ENCODE measurements at regions not wholly inside any gene's neighbourhood (a gene's known extent, or its start where the extent isn't known, plus 50 kb on each side); places are given as distances from the start of the nearest gene placed in this dataset.

DNA sequence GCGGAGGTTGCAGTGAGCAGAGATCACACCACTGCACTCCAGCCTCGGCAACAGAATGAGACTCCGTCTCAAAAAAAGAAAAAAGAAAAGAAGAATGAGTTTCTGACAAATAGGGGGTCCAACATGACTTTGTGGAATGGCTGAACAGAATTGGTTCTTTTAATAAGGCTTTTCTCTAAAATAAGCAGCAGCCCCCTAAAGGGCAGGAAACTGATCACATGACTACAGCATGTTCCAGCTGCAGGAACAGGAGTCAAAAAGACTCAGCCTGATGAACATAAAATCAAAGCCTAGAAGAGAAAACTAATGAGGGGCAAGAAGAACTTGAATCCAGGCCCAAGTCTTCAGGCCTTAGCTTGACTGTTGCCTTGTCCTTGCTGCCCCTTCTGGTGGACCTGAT lies 89.7 kb upstream of the ARRDC4 start:
- DNase-seq, result no peak

DNA sequence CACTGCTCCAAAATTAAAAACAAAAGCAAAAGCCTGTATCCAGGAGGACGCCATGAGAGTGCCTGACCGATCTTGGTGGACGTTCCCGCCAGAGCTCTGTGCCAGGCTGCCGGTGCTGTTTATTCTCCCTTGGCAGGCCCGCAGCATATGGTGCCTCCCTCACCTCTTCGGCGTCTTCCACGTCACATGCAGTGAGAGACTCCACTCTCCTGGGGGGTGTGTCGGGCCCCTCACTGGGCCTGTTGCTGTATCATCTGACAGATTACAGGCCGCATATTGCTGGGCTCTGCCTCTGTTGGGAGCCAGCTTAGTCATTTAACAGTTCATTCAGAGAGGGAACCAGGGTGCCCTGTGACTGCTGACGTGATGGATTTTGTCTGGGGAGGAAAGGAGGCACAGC lies 86.4 kb upstream of the ARRDC4 start:
- no peak for DNase-seq

DNA sequence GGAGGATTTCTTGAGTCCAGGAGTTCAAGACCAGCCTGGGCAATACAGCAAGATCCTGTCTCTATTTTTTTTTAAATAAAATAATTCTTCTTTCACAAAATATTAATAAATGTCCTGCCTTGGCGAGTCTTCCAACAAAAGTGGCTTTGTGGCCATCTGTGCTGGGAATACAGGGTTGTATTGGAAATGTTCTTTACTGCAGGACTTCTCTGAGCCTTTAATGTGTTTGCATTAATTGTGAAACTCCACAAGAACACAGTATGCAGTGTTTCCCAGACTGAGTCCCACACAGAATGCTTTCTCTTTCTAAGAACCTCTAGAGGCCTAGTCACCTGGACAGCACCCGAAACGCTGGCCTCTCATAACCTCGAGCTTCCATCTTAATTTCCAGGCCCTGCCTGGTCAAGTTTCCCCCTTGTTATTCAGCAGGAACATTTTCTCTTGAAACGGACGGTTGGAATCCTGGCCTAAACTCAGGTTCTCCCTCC lies 85.4 kb upstream of the ARRDC4 start:
- no peak for DNase-seq

DNA sequence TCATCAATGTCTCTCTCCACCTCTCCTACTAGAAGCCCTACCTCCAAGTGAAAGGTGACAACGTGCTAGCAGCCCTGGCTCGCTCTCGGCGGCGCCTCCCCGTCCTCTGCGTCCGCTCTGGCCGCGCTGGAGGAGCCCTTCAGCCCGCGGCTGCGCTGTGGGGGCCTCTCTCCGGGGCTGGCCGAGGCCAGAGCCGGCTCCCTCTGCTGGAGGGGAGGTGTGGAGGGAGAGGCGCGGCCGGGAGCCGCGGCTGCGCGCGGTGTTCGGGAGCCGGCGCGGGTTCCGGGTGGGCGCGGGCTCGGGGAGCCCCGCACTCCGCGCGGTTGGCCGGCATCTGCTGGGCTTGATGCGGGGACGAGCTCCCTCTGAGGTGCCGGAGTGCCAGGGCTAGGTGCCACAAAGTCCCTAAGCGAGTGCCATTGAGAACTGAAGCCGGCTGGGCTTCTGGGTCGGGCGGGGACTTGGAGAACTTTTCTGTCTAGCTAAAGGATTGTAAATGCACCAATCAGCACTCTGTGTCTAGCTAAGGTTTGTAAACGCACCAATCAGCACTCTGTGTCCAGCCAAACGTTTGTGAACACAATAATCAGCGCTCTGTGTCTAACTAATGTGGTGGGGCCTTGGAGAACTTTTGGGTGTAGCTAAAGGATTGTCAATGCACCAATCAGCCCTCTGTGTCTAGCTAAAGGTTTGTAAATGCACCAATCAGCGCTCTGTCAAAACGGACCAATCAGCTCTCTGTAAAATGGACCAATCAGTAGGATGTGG lies 84.8 kb upstream of the ARRDC4 start:
- DNase-seq, result no peak

DNA sequence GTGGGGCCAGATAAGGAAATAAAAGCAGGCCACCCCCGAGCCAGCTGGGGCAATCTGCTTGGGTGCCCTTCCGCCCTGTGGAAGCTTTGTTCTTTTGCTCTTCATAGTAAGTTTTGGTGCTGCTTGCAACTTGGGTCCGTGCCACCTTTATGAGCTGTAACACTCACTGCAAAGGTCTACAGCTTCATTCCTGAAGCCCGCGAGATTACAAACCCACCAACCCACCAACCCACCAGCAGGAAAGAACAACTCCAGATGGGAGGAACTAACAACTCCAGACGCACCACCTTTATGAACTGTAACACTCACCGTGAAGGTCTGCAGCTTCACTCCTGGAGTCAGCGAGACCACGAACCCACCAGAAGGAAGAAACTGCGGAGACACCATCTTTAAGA lies 84.2 kb upstream of the ARRDC4 start:
- no peak for DNase-seq

DNA sequence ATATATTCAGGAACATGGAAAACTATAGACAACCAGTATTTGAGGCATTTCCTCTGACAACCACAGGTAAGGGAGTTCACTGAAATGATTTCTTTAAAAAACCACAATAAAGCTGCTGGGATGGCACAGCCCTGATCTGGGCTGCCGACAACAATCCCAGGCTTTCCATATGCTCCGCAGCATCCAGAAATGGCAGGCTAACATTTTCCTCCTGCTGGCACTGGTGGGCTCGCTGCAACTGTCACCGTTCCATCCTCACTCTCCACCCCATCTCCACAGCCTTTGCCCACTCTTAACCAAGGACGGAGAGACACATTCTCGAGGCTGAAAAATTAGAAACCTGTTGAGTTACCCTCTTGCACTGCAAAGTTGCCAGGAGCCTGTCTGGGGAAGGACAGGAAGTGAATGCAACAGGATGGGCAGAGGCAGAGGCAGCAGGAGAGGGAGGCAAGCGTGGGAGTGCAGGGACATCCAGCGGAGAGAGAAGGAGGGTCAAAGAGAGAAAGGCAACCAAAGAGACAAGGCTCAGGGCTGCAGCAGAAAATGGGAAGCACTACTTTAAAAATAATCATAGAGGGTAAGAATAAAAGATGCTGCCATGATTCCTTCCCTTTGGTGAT lies 79.0 kb upstream of the ARRDC4 start:
- no peak for DNase-seq

DNA sequence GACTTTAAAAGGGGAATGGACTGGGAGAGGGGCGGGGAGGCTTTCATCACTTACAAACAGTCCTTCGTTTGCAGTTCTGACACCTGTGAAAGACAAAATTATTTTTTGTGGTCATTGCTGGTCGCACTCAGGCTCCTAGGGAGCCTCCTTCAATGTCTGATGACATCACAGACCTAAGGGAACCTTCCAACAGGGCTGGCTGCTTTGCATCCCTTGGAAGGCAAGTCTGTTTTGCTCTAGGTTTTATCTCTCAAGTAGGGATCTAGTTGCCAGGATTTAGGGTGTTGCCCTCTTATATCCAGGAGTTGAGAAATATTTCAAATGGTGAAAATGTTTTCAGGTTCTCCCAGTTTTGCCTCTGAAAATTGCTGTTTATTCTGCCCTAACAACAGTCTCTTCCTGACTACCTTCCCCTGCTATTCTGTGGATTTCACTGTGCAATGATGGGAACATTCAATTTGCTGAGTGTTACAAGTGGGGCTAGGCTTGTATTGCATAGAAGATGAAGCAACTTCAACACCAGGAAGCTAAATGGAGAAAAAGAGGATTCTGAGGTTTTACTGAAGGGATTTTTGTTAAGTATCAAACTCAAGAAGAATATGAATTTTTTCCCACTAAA lies 75.9 kb upstream of the ARRDC4 start:
- DNase-seq, result no peak

DNA sequence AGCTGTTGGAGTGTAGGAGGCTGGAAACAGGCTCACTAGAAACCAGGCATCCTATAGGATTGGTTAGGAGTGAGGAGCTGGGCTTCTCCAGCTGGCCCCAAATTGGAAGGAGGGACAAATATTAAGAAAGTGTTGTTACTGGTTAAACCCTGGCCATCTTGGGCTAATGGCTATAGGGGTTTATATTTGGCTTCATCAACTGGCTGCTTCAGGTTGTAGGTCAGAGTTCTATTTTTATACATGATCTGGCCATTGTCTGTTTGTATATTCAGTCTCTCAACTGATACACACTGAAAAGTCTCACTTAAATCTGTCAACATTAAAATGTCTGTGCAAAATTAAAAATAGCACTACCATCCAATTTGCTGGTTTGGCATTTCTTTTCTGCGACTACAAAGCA lies 70.2 kb upstream of the ARRDC4 start:
- no peak for DNase-seq

DNA sequence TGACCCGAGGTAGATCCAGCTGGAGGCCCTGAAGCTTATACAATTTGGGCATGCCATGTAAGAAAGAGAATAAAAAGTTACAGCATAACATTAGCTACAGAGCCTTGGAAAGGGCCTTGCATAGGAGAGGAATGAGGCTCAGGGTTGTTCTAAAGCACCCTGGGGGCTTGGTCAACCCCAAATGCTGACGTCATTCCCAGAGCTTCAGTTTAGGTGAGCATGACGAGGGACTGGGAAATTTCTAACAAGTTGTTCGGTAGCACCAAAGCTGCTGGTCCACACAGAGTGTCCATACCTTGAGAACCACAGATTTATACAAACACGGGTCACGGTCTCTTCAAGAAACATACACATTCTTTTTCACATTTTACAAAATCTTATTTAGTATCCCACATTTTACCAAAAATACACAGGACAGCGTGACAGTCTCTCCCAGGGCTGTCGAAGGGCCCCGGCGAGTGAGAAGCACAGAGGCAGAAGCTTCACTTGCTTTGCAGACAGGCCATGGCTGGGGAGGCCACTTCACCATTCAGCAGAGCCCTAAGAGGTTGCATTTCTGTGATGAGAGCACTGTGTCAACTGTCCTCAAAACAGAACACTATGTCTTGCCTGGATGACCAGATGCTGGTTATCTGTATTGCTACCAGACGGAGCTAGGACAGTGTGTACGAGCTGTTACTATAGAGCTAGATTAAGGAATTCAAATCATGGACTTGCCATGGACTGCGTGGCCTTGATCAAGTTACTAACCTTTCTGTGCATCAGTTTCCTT lies 68.2 kb upstream of the ARRDC4 start:
- DNase-seq, result no peak

DNA sequence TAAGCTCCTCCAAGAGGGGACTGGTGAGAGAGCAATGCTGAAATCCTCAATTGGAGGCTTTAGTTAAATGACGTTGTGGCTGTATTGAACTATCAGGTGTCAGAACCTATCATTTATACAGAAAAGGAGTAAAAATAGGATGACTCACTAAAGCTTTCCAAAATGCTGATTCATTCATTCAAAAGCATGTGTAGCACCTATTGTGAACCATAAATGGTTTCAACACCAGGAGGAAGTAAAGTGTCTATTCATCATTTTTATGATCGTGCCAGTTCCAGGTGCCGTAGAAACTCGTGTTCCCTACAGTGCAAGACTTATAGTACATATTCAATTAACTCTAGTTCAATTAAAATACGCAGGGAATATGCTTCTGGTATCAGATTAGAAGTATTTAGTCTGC lies 66.5 kb upstream of the ARRDC4 start:
- no peak for DNase-seq

DNA sequence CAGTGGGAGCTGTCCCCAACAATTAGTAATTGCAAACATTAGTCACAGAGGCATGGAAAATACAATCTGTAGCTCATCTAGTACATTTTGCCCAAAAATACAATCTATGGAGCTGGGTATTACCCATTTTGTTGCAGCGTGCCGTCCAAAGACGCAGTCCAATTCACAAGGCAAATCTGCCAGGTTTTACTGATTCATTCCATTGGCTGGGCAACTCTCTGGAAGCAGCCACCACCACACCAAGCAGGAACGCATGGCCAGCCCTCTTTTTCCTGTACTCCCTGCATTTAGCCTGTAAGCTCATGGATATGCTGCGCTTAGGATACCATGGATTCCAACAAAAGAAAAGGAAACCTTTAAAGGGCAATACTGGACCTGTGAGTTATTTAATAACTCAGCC lies 60.5 kb upstream of the ARRDC4 start:
- DNase-seq, result no peak

DNA sequence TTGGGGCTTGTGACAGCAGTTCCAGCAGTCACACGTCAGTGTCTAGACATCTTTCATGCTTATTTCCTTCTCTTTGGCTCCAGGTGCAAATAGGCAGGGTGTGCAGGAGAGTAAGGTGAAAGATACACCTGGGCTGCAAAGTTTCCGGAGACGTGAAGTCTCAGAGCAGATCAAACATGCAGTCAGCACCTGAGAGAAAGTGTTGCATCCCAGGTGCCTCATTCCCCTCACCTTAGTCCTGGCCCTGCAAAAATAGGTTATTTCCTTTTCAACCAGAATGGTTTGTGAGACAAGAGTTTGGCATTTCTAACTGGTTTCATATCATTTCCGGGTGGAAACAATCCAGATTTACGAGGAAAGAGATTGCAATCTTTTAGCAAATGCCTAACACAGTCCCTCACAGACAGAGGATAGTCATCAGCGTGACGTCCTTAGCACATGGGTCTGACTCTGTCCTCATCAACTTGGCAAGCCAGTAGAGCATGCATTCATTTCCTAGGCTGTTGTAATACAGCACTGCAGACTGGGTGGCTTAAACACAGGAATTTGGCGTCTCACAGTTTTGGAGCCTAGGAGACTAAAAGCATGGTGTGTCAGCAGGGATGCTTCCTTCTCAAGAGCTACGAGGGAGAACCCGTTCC lies 58.2 kb upstream of the ARRDC4 start:
- DNase-seq, result no peak

DNA sequence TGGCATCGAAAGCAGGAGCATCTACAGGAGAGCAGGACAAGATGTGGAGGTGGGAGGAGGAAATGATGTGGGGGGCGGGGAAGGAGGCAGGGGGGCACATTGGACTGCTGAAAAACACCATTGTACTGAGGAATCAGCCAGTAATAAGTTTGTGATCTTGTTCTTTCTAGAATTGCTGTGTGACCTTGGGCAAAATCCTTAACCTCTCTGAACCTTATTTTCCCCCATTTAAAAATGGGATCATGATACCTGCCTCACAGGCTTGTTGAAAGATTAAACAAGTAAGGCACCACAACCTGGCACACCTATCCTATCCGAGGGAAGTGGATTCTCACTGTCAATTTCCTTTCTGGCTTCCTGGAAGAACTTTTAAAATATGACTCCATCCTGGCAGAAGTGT lies 56.9 kb upstream of the ARRDC4 start:
- no peak for DNase-seq

DNA sequence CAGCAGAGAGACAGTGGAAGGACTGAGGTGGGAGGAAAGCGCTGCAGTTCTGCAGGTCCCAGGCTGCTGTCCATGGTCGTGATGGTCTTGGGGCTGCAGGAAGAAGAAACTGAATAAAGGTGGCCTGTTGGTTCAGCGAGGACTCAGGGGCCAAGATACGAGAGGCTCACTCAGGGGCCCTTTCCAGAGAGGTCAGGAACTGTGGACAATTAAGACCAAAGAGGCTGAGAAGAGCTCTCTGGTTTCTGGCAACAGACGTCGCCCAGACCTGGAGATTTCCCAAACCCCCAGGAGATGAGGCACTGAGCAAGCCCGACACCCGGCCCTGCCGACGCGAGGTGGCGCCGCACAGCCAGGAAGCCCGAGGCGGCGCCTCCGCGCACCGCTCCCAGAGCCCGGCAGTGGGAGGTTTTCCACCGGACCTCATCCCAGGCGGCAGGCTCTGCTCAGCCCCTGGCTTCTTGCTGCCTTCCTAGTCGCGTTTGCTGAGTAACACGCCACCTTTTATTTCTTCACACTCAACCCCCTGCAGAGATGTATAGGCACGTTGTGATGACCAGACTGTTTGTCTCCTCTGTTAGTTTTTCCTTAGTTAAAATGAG lies 56.4 kb upstream of the ARRDC4 start:
- no peak for DNase-seq

DNA sequence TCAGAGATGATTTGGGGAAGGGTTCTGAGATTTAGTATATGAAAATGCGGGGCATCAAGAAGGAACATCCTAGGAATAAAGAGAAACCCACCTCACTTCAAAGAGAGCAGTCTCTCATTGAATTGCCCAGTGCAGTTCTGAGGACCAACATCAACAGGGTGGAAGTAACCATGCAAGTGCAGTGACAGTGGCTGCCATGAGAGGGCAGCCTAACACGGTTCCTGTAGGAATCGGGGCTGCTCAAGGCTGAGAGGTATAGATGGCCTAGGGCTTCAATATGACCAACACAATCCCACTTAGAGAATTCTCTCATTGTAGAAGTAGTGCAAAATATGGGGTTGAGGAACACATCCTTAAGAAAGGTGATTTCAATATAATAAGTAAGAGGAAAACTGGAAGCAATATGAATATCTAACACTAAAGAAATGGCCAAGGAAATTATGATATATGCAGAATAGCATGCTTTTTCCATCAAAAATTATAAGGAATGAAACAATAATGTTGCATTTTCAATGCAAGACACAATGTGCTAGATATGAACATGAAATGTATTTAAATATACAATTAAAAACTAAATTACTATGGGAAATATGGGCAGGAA lies 51.1 kb upstream of the ARRDC4 start:
- no peak for DNase-seq
